Ascending aorta (tissue), 2 donors: ENCODE measurements at regions not wholly inside any gene's neighbourhood (a gene's known extent, or its start where the extent isn't known, plus 50 kb on each side); places are given as distances from the start of the nearest gene placed in this dataset.

Source experiments
- DNase-seq, 2 donors: peaks; one replicate each; pipeline ENCODE4 v3.0.0-alpha.2; 2019; ENCODE audit warnings: low spot score in 2 of 2
- H3K27ac ChIP-seq, 2 donors: fragments of 200-600 bp; sonication (generic); one replicate each; pipeline ENCODE4 v1.5.1; 2016 to 2017; ENCODE audit warnings: mild to moderate bottlenecking in 1 of 2
- H3K27me3 ChIP-seq: fragments of 200-600 bp; sonication (generic); one replicate; pipeline ENCODE4 v1.5.1; 2017
- H3K36me3 ChIP-seq, 2 donors: fragments of 200-600 bp; sonication (generic); one replicate each; pipeline ENCODE4 v1.5.1; 2016
- H3K4me1 ChIP-seq, 2 donors: fragments of 200-600 bp; sonication (generic); one replicate each; pipeline ENCODE4 v1.5.1; 2016 to 2017; ENCODE audit warnings: mild to moderate bottlenecking in 1 of 2
- H3K4me3 ChIP-seq, 2 donors: fragments of 200-600 bp; sonication (generic); one replicate each; pipeline ENCODE4 v1.5.1; 2016 to 2017; ENCODE audit warnings: mild to moderate bottlenecking in 1 of 2
- H3K9me3 ChIP-seq, 2 donors: fragments of 200-600 bp; sonication (generic); one replicate each; pipeline ENCODE4 v1.5.1; 2016
- intact Hi-C: fragments of 100-400 bp; cut with DNase I; formaldehyde crosslinking; loops from one replicate; pipeline ENCODE4 v1.15.1; 2023
- TF ChIP-seq, protein P1 (sequence below), 3 experiments: fragments of 200-600 bp in 2 of 3; fragments of 450-650 bp in 1 of 3; sonication (generic) in 2 of 3; IDR thresholded peaks; one replicate each; pipeline ENCODE4 v1.5.1; 2016 to 2019; ENCODE audit warnings: antibody characterized with exemption in 3 of 3, mild to moderate bottlenecking in 1 of 3, moderate library complexity in 1 of 3

- no peak for DNase-seq
- TF ChIP-seq, protein P1, sequence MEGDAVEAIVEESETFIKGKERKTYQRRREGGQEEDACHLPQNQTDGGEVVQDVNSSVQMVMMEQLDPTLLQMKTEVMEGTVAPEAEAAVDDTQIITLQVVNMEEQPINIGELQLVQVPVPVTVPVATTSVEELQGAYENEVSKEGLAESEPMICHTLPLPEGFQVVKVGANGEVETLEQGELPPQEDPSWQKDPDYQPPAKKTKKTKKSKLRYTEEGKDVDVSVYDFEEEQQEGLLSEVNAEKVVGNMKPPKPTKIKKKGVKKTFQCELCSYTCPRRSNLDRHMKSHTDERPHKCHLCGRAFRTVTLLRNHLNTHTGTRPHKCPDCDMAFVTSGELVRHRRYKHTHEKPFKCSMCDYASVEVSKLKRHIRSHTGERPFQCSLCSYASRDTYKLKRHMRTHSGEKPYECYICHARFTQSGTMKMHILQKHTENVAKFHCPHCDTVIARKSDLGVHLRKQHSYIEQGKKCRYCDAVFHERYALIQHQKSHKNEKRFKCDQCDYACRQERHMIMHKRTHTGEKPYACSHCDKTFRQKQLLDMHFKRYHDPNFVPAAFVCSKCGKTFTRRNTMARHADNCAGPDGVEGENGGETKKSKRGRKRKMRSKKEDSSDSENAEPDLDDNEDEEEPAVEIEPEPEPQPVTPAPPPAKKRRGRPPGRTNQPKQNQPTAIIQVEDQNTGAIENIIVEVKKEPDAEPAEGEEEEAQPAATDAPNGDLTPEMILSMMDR (IDR thresholded peaks at IDR 0.05), result no peak
- Histone ChIP-seq H3K9me3 (no peaks in the 10 kb centered on the region), H3K4me1 (no peaks in the 10 kb centered on the region), H3K36me3 (no peaks in the 10 kb centered on the region), H3K27ac (no peak overlapping the region), H3K27me3 (no peaks in the 10 kb centered on the region), H3K4me3 (no peak overlapping the region)
- intact Hi-C loops, result no loop called here
These were observed 51.2 kb upstream of the TIAM1 start for GRCh38 chr21:31395268-31395667.

DNA sequence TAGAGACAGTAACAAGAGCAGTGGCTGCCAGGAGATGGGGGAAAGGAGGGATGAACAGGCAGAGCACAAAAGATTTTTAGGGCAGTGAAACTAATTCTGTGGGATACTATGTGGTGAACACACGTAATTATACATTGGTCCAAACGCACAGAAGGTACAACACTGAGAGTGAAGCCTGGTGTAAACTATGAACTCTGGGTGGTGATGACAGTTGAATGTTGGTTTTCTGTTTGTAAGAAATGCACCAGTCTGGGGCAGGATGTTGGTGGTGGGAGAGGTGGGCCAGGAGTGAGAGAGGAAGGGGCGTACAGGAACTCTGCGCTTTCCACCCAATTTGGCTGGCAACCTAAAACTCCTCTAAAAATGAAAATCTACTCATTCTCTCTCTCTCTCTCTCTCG, 50.2 kb upstream of the TIAM1 start:
- no peaks in the 10 kb centered on the region for H3K36me3 ChIP-seq
- no peaks in the 10 kb centered on the region for H3K9me3 ChIP-seq
- DNase-seq, result no peak
- no peak overlapping the region for H3K27ac ChIP-seq
- no peaks in the 10 kb centered on the region for H3K27me3 ChIP-seq
- intact Hi-C loops, result no loop called here
- TF ChIP-seq, protein P1 (IDR thresholded peaks at IDR 0.05), result no peak
- H3K4me3 ChIP-seq, result no peak overlapping the region
- H3K4me1 ChIP-seq, result no peaks in the 10 kb centered on the region
